Epithelial cell of proximal tubule (primary cell): ENCODE measurements at regions not wholly inside any gene's neighbourhood (a gene's known extent, or its start where the extent isn't known, plus 50 kb on each side); places are given as distances from the start of the nearest gene placed in this dataset.

Experiments used
- DNase-seq: peaks from one replicate; pipeline ENCODE4 v3.0.0-alpha.2; 2011; ENCODE audit warnings: low read depth
- H3K4me3 ChIP-seq: 2 replicates; pipeline ENCODE4 v1.5.1; 2011; ENCODE audit warnings: low read depth, mild to moderate bottlenecking, low read length
- TF ChIP-seq, protein P1 (sequence below): conservative IDR thresholded peaks from 2 replicates; pipeline ENCODE4 v1.5.1; 2012; ENCODE audit warnings: low read depth, mild to moderate bottlenecking, low read length

- TF ChIP-seq, protein P1, sequence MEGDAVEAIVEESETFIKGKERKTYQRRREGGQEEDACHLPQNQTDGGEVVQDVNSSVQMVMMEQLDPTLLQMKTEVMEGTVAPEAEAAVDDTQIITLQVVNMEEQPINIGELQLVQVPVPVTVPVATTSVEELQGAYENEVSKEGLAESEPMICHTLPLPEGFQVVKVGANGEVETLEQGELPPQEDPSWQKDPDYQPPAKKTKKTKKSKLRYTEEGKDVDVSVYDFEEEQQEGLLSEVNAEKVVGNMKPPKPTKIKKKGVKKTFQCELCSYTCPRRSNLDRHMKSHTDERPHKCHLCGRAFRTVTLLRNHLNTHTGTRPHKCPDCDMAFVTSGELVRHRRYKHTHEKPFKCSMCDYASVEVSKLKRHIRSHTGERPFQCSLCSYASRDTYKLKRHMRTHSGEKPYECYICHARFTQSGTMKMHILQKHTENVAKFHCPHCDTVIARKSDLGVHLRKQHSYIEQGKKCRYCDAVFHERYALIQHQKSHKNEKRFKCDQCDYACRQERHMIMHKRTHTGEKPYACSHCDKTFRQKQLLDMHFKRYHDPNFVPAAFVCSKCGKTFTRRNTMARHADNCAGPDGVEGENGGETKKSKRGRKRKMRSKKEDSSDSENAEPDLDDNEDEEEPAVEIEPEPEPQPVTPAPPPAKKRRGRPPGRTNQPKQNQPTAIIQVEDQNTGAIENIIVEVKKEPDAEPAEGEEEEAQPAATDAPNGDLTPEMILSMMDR = no peak
- no peak overlapping the region for H3K4me3 ChIP-seq
- no peak for DNase-seq
Observed at GRCh38 chr12:19783547-19784444, 344.5 kb downstream of the AEBP2 start.

DNA sequence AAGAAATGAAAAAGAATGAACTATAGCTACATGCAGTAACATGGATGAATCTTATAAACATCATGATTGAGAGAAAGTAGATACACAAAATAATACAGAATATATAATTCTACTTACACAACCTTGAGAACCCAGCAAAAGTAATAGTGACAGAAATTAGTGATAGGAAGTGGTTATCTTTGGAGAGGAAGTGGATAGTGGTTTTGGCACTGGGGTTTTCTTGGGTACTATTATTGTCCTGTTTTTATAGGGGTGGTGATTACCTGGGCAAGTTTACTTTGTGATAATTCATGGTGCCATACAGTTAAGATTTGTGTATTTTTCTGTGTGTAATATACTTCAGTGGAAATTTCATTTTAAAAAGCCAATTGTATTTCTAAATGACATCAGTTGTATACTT lies 352.7 kb downstream of the AEBP2 start:
- DNase-seq = no peak
- H3K4me3 ChIP-seq = no peak overlapping the region
- TF ChIP-seq, protein P1 = no peak

GRCh38 chr12:19794116-19794515 lies 354.8 kb downstream of the AEBP2 start:
- TF ChIP-seq, protein P1 = no peak
- no peak for DNase-seq
- H3K4me3 ChIP-seq = no peak overlapping the region

DNA sequence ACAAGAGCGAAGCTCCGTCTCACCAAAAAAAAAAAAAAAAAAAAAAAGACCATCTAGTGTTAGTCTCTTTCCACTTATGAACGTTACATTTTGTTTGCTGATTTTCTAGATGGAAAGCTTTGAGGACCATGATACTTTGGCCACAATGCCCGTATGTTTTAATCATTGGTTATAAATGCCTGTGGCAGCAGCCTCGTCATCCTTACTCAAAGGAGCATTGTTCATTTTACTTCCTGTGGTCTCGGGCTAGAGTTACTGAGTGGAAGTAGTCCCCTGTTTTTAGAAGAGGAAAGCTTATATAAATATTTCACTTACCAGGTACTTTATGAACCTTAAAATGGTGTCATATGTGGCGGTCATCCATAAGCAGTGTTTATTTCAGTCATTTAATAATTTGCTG lies 359.9 kb downstream of the AEBP2 start:
- no peak for DNase-seq
- no peak overlapping the region for H3K4me3 ChIP-seq
- TF ChIP-seq, protein P1 = no peak

DNA sequence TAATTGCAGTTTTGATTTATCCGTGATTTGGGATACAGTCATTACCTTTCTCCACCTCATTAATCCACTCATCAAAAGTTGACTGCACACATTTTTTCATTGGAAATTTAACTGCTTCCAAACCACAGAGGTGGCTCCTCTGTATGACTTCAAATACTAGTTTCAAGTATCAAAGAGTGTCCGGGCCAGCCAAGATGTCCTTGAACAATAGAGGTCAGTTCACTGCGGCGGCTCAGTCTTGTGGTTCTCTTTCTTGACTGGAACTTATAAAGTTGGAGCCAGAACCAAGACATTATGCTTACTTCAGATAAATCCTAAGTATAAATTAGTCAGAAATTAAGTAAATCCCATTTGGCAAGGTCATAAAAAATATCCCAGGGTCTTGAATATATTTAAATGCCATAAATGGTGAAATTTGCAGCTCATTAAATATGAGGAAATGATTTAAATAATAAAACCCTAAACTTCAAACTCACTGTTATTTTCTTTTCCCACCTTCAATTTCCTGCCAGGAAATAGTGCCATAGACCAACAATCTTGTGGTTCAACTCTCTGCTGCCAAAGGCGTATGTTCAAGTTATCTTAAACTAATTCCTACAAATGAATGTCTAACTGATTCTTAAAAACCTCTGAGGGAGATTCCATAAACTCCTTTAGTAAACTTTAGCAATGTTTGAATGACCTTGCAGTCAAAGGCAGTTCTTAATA lies 360.8 kb downstream of the AEBP2 start:
- TF ChIP-seq, protein P1 = no peak
- no peak for DNase-seq
- H3K4me3 ChIP-seq = no peak overlapping the region

GRCh38 chr12:19800884-19801283 lies 361.6 kb downstream of the AEBP2 start:
- TF ChIP-seq, protein P1 = no peak
- no peak overlapping the region for H3K4me3 ChIP-seq
- DNase-seq = no peak
